Activated CD4-positive, alpha-beta T cell treated with anti-CD3 and anti-CD28 coated beads for 24 hours (primary cell): ENCODE measurements at regions not wholly inside any gene's neighbourhood (a gene's known extent, or its start where the extent isn't known, plus 50 kb on each side); places are given as distances from the start of the nearest gene placed in this dataset.

Experiments
- DNase-seq, 2 donors: peaks; one replicate each; pipeline ENCODE4 v3.0.0-alpha.2; 2020; ENCODE audit warnings: low read depth in 2 of 2

GRCh38 chr17:72208832-72209231 lies 88.0 kb downstream of the SOX9 start:
- DNase-seq = no peak

- DNase-seq = no peak
Measured at GRCh38 chr17:72212041-72212440, 91.2 kb downstream of the SOX9 start.

DNA sequence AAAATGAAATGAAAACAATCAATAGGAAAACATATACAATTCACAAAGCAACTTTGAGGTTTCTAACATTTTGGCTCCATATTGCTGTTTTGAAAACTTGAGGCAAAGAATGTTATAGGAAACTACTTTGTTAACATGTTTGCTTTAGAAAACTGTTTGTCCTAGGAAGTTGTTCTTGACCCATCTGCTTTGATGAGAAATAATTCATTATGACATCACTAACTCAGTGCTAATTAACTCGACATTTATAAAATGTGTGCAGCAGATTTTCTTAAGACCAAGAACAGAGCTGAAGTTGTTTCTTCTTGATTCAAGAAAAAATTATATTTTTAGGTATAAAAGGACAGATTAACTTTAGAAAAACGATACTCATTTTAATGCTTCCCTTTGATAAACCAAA lies 94.7 kb downstream of the SOX9 start:
- DNase-seq = no peak

- no peak for DNase-seq
Measured at GRCh38 chr17:72215928-72216327, 95.1 kb downstream of the SOX9 start.

DNA sequence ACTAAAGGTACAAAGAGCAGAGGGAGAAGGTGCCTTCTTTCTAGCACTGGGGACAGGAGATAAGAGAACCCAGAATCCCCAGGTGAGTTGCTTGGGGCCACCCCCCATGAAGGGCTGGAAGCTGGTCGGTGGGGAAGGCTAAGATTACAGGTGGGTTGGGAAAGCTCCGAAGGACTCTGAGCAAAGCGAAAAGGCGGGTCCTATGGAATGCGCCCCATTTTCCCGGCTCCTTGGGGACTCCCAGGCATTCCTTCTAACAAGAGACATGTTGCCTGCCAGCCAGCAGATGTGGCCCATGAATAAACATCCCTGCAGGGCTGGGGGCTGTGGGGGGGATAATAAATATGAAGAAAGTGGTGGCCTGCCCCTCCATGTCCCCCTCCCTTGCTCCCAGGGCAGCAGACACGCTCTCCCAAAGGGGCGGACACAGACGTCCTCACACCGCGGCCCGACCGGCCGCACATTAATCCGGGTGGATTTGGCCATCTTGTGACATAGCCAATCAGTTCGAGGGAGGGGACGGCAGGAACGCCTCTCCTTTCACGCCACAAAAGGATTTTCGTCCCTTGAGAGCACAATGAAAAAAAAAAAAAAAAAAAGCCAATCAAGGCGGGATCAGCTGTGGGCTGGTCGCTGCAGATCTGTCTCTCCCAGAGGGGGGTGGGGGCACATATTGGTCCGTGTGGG lies 98.5 kb downstream of the SOX9 start:
- no peak for DNase-seq

GRCh38 chr17:72219824-72220493 lies 99.1 kb downstream of the SOX9 start:
- no peak for DNase-seq

- DNase-seq = no peak
Measured at GRCh38 chr17:72222661-72223380, 102.0 kb downstream of the SOX9 start.

- DNase-seq = no peak
Measured at GRCh38 chr17:72223866-72224291, 103.1 kb downstream of the SOX9 start.

DNA sequence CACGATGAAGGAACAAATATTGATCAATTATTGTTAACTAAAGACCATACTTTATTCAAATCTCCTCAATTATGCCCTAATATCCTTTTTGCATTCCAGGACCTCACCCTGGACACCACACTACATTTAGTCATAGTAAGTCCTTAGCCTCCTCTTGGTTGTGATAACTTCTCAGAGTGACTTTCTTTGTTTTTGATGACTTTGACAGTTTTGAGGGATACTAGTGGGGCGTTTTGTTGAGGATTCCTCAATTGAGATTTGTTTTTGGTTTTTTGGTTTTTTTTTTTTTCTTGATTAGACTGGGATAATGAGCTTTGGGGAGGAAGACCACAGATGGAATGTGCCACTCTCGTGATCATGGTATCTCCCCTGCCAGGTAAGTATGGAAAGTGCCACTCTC lies 105.5 kb downstream of the SOX9 start:
- DNase-seq = no peak

DNA sequence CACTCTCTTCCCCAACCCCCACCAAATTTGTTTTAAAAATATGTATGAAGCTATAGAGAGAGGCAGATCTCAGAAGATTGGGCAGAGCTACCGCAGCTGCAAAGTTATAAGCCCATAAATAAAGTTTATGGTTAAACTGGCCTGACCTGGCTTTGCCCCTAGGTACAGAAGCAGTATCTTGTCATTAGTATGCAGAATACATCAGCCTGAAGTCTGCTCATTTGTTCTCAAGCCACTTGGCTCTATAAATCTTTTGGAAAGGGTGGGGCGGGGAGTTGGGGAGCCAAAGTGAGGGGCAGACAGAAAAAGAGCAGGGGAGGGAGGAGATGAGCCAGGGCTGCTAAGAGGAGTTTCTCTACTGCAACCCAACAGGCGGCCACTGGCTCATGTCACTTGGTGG lies 113.2 kb downstream of the SOX9 start:
- no peak for DNase-seq

DNA sequence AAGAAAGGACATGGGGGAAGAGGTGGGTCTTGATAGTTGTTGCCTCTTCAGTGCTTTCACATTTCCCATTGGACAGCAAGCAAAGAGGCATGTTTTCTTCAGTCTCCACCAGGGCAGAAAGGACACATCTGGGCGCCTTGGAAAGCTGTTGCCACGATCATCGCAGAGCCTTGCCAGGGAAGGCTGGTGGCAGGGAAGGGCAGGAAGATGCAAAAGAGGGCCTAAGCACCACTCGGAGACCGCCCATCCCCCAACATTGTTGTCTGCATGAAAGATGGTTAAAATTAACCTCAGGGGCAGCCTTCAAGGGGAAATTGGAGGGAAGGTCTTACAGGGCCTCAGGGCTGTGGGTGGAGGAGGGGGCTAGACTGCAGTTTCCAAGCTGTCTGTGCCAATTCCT lies 114.2 kb downstream of the SOX9 start:
- no peak for DNase-seq

- no peak for DNase-seq
Measured at GRCh38 chr17:72236980-72237633, 116.3 kb downstream of the SOX9 start.

- DNase-seq = no peak
Measured at GRCh38 chr17:72238157-72238673, 117.4 kb downstream of the SOX9 start.

DNA sequence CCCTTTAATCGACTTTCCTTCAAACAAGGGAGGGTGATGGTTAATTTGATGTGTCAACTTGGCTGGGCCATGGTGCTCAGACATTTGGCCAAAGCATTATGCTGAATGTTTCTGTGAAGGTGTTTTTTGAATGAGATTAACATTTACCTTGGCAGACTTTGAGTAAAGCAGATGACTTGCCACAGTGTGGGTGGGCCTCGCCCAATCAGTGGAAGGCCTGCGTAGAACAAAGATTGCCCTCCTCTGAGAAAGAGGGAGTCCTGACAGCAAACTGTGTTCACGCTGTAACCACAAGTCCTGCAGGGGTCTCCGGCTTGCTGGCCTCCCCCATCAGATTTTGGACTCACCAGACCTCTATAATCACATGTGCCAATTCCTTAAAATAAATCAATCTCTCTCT lies 118.7 kb downstream of the SOX9 start:
- DNase-seq = no peak

DNA sequence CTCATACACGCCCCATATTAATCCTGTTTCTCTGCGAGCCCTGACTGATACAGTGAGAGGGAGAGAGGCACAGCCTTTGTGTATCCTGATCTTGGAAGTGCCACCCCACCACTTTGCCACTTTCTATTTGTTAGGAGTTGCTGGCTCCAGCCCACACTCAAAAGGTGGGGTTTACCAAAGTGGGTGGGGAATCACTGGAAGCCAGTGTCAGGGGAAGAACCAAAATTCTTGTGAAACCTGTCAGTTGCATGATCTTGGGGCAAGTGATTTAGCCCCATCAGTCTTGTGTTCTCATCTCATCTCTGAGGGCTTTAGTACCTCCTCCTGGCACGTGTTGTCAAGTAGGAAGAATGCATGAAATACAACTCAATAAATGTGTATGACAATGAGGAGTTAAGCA lies 119.5 kb downstream of the SOX9 start:
- DNase-seq = no peak

DNA sequence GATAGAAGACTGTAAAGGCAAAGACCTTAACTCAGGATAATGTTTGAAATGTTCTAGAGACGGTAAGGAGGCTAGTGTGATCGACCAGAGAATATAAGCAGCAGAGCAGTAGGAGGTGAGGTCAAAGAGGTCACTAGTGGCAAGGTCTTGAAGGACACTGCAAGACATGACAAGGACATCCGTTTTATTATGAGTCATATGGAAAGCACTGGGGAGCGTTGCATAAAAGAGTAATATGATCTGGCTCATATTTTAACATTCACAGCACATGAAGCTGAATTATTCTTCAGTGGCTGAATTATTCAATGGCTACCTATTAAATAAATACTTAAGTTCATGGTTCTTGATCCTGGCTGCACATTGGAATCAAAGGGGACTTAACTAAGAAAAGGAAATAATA lies 123.7 kb downstream of the SOX9 start:
- DNase-seq = no peak

DNA sequence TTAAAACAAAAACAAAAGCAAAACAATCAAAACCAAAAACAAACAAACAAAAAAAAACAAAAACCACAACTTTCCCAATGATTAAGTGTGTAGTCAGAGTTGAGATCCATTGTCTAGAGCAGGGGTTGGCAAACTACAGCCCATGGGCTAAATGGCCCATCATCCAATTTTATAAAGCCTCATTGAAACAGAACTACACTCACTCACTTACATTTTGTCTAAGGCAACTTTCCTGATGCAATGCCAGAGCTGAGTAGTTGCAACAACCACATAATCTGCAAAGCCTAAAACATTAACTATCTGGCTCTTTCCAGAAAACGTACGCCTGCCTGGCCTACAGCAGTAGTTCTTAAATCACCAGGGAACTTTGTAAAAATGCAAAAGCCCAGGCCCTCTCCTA lies 124.1 kb downstream of the SOX9 start:
- no peak for DNase-seq

- no peak for DNase-seq
Measured at GRCh38 chr17:72249441-72249840, 128.6 kb downstream of the SOX9 start.

- no peak for DNase-seq
Measured at GRCh38 chr17:72250206-72250605, 129.4 kb downstream of the SOX9 start.

GRCh38 chr17:72253597-72253996 lies 132.8 kb downstream of the SOX9 start:
- DNase-seq = no peak

DNA sequence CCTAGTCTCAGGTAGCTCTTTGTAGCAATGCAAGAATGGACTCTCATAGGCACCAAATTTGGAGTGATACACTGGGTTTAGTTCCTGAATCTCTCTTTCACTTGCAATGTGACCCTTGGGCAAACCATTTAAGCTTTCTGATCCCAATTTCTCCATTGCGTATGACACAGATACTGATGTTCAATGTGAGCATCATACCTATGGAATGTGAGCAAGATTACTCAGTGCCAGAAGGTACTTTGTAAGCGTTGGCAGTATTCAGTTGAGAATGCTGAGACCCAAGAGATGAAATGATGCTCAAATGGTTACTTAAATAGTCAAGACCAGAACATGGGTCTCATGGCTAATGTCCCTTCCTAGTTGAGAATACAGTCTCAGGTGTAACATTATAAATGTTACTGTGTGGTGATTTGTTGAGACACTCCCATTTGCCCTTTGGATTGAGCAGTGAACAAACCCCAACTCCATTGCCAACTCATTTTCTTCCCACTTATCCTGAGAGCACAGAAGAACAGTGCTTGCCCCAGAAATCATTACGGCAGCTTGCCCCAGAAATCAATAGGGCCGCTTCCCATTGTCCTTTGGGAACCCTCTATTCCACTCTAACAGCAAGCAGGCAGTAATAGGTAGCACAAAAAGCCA lies 134.1 kb downstream of the SOX9 start:
- no peak for DNase-seq

DNA sequence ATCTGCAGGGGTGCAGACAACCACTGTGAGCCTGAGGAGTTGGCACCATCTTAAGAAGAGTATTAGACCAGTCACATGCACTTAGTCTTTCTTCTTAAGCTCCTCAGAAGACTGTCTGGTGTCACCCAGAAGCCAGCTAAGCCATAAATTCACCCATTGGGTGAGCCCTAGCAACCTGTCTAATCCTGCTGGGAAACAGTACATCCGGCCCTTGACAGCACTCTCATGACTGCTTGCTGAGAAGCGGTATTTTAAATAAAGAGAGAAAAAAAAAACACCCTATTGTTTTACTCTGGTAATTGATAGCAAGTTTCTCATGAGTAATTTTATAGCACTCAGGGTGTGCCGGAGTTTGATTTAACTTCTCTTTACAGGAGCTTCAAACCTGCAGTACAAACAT lies 134.7 kb downstream of the SOX9 start:
- DNase-seq = no peak
